ENCODE measurements at regions not wholly inside any gene's neighbourhood (a gene's known extent, or its start where the extent isn't known, plus 50 kb on each side); places are given as distances from the start of the nearest gene placed in this dataset.

DNA sequence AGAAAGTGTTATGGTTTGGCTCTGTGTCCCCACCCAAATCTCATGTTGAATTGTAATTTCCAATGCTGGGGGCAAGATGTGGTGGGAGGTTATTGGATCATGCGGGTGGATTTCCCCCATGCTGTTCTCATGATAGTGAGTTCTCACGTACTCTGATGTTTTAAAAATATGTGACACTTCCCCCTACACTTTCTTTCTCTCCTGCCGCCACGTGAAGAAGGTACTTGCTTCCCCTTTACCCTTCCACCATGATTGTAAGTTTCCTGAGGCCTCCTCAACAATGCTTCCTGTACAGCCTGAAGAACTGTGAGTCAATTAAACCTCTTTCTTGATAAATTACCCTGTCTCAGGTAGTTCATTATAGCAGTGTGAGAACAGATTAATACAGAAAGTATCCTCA, 150.8 kb downstream of the TMEM200A start:
- TF ChIP-seq, protein P1, sequence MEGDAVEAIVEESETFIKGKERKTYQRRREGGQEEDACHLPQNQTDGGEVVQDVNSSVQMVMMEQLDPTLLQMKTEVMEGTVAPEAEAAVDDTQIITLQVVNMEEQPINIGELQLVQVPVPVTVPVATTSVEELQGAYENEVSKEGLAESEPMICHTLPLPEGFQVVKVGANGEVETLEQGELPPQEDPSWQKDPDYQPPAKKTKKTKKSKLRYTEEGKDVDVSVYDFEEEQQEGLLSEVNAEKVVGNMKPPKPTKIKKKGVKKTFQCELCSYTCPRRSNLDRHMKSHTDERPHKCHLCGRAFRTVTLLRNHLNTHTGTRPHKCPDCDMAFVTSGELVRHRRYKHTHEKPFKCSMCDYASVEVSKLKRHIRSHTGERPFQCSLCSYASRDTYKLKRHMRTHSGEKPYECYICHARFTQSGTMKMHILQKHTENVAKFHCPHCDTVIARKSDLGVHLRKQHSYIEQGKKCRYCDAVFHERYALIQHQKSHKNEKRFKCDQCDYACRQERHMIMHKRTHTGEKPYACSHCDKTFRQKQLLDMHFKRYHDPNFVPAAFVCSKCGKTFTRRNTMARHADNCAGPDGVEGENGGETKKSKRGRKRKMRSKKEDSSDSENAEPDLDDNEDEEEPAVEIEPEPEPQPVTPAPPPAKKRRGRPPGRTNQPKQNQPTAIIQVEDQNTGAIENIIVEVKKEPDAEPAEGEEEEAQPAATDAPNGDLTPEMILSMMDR (IDR thresholded peaks at IDR 0.05) = no peak
- no peak for TF ChIP-seq EZH2 (IDR thresholded peaks at IDR 0.05; ENCODE audit: borderline replicate concordance, insufficient read depth, low read depth, low read length, poor library complexity, severe bottlenecking)
